ENCODE measurements at regions not wholly inside any gene's neighbourhood (a gene's known extent, or its start where the extent isn't known, plus 50 kb on each side); places are given as distances from the start of the nearest gene placed in this dataset.
"Not testable (repeated sequence)": the region's sequence is repeated elsewhere in the genome, so short reads cannot be mapped to it uniquely, and the experiment has no call there.

DNA sequence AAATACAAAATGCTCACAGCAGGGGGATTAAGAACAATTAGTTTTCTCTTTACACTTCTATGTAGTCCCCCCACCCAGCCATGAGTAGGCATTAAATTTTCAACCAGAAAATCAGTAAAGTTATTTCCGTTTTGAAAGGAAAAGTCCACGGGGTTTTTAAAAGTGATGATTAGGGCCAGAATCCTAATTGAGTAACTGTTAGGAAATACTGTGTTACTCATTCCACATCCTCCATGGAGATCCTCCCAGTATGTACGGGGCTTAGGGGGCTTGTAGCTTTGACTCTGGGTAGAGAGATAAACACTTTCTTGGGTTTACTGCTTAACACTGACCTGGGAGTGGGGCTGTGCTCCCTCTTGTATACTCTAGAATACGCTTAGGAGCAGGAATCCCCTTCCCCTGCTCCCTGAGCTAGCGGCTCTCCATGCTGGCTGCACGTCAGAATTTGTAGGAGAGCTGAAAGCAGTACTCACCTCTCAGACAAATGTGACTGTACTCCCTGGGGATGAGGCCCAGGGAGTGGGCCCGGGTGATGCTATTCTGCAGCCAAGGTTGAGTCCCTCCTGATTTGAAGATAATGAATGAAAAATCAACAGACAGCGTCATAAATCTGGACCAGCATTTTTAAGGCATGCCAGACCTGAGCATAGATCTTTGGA lies 100.5 kb downstream of the SLC4A3 start:
- no peak for DNase-seq

DNA sequence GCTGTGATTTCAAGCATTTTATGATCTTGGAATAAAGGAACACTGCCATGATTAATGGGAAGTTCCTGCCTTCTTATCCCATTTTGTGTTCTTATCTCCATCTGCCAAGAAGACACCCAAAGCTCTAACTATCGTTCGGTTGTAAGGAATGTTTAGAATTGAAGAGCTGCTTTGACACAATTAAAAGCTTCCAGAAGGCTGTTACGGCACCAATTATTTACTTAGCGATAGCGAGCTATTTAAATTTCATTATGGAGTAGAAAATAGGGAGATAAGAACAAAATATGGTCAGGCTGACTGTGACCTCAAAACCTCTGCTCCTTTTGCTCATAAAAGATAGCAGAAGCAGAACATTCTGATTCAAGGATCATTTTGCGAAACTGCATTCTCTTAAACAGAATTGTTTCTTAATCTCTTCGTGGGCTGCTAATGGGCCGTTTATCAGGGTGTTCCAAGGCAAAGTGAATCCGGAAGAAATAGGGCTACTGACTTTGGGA lies 101.6 kb downstream of the SLC4A3 start:
- DNase-seq = no peak

DNA sequence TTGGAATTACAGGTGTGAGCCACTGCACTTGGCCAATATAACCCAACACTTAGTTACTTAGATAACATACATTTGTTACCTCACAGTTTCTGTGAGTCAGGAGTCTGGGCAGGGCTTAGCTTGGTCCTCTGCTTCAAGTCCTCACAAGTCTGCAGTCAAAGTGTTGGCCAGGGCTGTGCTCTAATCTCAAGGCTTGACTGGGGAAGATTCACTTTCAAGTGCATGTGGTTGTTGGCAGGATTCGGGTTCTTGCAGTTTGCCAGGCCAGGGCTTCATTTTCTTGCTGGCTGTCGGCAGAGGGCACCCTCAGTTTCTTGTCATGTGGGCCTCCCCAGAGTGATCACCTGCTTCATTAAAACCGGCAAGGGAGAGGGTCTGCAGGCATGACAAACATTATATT lies 103.7 kb downstream of the SLC4A3 start:
- DNase-seq = no peak

DNA sequence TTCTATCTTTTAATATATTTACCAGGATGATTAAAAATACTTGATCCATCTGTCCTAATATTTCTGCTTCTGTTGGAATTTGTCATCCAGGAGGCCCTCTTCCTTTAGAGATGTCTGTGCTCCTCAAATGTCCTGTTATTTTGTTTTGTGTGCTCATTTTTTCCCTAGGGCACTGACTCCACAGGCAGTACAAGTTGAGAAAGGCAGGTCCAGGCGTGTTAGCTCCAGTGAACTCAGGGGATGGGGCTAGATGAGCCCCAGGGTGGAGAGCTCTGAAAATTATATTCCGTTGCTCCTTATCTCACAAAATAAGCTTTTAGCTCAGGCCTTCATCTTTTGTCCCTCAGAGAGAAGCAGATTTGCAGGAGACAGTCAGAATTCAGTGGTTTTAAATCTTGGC lies 105.7 kb downstream of the SLC4A3 start:
- DNase-seq = no peak

DNA sequence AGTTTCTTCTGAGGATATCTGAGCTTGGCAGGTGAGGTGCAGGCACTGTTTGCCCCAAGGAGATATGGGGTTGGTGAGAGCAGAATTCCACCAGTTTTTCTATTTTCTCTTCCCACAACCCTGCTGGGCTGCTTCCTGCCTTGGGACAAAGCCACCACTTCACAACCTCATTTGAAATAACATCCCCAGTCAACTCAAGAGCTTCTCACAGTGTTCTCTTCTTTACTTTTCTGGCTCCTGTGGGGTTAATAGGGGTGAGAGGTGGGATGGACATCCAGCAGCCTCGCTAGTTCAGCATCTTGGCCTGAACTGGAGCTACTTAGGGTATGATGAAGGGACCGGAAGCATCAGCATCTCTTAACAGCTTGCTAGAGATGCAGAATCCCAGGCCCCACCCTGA lies 106.3 kb downstream of the SLC4A3 start:
- no peak for DNase-seq

DNA sequence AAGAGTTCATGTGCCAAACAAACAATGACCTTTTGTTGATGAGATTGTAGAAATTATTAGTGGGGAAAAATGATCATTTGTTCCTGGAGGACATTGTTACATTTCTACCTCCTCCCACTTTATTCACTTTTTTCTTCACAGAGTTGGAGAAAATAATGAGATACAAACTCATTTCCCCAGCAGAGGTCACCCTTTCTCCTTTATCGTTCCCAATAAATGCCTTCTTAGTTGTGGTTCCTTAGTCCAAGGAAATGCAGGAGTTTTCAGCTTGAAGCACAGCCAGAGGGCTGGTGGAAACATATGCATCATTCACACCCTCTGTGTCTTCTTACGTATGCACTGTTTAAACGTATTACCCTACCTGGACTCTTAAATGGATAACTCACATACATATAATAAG lies 108.8 kb downstream of the SLC4A3 start:
- no peak for DNase-seq

DNA sequence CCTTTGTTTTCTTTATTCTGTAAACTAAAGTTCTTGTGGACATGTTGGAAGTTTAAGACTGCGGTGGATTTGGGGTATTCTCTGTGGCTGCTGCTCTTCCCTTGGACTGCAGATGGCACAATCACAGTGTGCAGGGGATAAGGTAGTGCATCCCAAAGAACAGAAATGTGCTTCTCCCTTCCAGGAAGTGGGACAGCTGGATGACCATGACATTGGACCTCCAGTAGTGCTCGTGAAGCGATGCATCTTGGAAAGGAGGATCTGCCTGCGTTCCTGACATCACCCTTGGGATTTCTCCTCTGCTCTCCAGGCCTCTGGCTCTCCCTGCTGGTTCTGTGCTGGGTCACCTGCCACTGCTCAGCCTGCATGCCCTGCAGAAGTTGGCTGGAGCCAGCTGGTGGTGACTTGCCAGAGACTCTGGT lies 109.9 kb downstream of the SLC4A3 start:
- no peak for DNase-seq

DNA sequence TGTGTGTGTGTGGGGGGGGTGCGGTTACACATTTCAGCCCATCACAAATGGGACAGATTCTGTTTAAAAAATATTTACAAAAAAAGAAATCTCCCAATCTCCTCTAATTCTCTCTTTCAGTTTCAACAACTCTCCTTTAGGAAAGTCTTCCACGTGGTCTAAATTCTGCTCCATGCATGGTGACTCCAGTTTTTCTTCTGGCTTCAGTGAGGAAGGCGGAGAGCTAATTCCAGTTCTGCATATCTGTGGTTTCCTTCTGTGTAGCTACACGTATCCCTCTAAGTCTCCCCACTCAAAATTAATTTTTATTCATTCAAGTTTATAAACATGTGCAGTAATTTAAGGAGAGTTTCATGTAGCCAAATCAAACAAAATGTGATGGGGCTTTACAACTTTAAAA lies 111.6 kb downstream of the SLC4A3 start:
- DNase-seq = no peak

DNA sequence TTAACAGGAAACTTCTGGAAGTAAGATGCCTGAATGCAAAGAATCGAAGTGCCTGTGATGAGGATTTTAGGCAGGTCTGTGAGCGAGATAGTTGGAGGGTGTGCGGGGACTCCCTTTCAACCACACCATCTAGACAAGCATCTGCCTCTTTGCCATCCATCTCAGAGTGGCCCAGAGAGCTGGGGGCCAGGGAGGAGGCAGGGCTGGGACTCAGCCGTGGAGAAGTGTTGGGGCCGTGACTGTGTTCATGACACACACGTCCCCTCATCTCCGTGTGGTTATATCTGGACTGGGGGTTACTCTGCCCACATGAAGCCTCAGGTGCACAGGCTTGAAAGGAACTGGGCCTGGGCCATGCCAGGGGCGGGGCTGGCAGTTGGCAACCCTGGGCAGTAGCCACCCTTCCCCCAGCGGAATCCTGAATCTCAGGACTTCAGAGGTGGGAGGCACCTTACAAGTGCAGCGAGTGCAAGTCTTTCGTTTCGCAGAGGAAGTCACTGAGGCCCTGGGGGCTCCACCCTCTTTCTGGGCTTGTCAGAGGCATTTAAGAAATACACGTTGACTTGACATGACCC lies 112.5 kb downstream of the SLC4A3 start:
- no peak for DNase-seq

DNA sequence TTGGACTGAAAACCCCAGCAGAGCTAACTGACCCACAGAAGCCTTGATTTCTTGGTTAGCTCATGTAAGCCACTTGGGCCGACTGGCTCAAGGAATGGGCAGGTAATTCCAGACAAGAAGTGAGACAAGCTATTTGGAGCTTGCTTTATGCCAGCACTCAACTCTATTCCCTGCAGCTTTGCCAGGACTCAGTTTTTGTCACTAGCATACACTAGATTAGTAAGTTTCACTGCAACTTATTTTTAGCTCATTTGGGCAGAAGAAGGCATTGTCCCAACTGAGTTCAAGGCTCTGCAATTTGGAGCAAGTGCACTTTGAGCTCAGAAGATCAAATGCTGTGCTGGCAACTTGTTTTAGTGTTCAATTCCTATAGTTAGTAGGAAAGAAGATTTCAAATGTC lies 116.1 kb downstream of the SLC4A3 start:
- DNase-seq = no peak

DNA sequence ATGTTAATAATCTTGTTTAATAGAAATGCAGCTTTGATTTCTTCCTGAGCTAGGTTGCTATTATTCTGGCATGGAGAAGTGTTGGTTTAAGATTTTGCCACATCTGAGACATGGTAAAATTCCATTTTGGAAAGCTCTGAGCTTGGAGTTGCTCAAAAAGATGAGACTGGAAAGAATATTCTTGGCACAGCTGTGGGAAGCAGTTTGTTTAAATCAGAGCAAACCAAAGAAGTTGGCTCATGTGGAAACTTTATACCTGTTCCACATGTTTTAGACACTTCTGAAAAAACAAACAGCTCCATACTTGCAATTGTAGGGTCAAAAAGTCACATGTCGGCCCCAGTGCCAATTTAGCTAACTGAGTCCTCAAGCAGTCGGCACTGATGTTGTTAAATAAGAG lies 116.6 kb downstream of the SLC4A3 start:
- DNase-seq = no peak

DNA sequence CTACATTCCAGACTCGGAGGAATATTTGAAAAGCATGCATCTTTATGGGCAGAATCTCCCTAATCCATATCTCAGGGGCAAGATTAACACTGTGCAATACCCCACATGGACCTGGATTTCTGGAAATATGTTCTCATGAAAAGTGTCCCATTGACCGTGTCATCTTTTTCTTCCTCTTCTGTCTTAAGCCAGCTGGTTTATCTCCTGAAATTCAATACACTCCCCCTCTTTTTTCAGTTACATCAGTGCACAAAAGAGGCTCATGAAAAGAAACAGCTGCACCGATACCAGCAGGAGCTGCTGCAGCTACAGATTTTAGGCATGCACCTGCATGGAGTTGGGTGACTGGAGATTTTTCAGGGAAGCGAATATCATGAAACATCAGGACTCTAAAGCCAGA lies 117.2 kb downstream of the SLC4A3 start:
- DNase-seq = no peak

DNA sequence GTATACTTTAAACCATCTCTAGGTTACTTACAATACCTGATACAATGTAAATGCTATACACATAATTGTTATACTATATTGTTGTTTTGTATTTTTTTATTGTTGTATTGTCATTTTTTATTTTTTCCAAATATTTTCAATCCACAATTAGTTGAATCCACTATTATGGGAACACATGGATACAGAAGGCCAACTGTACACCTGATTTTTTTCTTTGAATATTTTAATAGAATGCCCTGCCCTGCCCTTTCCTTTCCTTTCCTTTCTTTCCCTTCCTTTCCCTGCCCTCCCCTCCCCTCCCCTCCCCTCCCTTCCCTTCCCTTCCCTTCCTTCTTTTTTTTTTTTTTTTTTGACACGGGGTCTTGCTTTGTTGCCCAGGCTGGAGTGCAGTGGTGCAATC lies 120.2 kb downstream of the SLC4A3 start:
- no peak for DNase-seq

DNA sequence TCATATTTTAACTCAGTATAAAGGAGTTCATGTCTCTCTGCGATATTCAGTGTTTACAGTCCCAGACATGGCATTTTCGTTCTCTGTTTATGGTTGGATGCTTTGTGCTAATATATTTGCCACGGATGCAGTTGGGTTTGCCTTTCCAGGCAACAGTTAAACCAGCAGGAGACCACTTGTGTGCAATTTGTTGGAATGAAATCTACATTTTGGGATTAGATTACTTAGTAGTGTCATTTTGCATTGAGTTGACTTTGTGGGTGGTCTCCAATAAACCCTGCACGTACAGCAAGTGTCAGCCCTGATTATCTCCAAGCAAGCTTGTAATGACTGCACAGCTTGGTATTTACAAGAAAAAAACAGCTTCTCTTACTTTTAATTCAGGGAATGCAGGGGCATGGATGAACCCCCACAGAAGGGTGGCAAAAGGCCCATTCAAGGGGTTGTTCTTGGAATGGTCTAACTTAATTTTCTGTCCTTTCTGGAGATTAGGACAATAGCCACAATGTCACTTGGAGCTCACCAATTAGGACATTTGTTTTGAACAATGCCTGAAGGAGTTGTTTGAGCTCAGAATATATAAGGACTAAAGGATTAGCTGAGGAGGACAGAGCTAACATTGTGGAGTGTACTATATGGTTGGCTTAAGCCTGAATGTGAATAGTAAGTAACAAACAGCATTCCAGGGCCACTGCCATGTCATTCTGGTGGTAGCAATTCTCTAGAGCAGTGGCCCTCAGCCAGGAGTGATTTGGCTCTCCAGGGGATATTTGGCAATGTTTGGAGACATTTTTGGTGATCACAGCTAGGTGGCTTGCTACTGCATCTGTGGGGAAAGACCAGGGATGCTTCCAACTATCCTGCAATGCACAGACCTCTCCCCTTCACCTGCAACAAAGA lies 121.5 kb downstream of the SLC4A3 start:
- no peak for DNase-seq

DNA sequence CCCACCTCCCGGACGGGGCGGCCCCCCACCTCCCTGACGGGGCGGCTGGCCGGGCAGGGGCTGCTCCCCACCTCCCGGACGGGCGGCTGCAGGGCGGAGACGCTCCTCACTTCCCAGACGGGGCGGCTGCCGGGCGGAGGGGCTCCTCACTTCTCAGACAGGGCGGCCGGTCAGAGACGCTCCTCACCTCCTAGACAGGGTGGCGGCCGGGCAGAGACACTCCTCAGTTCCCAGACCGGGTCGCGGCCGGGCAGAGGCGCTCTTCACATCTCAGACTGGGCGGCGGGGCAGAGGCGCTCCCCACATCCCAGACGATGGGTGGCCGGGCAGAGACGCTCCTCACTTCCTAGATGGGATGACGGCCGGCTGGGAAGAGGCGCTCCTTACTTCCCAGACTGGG lies 123.7 kb downstream of the SLC4A3 start:
- not testable (repeated sequence) for DNase-seq

DNA sequence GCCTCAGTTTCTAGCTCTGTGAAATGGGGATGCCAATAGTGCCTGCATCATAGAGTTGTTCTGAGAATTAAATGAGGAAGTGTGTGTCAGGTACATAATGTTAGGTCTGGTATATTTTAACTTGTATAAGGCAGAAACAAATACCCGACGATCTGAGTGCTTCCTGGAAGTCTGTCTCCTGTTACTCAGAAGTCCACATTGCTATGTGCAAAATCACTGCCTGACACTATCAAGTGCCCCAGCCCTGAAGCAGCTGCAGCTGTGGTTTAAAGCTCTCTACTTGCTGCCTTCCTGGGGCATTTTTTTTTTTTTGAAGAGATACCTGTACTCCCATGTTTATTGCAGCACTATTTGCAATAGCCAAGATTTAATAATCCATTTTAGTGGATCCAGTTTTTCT lies 125.3 kb downstream of the SLC4A3 start:
- no peak for DNase-seq

DNA sequence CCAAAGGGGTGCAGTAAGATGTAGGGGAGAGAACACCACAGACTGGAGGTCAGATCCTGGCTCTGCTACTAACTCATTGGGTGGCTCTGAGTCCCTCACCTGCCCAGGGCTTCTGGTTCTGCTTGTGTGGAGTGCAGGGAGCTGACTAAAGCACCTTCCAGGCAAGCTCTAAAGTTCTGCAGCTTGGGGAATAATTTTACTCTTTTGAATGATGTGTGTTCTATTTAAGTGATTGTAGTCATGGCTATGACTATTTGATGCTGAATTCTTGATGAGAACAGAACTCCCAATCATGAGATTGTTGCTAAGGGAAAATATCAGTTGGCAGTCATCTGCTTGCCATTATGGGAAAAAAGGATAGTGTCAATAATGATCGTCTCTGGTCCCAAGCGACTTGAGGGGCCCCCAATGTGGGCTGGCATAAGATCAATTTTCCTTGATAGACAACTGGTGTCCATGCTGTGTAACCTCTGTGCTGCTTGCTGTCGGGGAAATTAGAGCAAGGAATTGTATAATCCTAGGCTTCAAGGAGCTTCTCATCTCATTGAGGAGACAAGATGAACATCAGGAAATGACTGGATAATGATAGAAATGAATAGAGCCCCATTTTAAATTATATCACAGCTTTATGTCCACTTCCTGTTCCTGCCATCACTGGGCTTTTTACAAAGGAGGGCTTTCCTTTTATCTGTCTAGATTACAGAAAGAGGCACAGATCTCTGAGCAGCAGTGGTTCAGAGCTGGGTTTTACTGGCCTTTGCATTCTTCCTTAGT lies 131.7 kb downstream of the SLC4A3 start:
- DNase-seq = no peak

DNA sequence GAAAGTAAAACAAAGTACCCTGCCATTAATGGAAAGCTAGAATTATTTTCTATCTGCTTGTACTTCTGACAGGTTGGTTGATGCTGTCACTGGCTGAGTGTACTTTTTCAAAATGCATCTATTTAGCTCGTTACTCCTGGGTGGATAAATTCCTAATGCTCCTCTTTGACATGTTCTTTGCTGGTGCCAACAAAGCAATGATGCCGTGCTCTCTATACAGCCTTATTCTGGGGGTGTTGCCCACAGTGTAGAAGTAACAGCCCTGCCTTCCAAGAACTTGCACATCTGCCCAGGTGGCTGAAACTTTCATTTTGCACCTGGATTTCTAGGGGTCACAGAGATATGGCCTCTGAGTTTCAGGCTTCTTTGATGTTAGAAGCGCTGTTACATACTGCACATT lies 132.4 kb downstream of the SLC4A3 start:
- DNase-seq = no peak

DNA sequence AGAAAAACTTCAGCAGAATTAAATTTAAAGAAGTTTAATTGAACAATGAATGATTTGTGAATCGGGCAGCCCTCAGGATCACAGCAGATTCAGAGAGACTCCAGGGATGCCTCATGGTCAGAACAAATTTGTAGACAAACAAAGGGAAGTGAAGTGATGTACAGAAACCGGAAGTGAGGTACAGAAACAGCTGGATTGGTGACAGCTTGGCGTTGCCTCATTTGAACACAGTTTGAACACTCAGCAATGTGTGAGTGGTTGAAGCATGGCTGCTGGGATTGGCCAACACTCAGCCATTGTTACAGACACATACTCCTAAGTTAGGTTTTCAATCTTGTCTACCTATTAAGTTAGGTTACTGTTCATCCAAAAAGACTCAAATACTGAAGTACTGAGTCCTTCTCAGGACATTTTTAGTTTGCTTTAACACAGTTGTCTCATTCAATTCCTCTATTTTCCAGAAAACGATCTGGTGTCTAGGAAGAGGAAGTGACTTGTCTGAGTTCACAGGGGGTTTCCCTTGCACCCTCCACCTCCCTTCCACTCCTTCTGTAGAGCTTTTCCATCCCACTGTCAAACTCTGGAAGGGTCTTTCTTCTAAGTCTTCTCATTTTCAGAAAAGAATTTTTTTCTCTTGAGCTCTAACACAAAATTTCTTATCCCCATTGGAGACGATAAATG lies 137.9 kb downstream of the SLC4A3 start:
- no peak for DNase-seq

DNA sequence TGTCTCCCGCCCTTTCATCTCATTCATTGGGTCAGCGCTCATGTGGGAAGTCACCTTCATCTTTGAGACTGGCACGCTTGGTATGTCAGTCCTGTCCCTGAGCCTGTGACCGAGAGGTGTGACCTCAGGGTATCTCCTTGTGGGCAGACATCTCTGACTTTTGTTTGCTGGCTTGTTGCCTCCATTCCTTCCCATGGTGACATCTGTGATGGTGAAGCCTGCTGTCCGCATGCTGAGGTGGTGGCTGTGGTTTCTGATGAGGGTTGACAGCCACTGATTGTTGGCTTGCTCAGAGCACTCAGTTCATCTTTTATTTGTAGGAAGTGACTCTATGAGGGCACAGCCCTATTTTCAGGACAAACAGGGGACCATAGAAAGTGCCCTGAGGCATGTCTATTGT lies 139.2 kb downstream of the SLC4A3 start:
- no peak for DNase-seq

DNA sequence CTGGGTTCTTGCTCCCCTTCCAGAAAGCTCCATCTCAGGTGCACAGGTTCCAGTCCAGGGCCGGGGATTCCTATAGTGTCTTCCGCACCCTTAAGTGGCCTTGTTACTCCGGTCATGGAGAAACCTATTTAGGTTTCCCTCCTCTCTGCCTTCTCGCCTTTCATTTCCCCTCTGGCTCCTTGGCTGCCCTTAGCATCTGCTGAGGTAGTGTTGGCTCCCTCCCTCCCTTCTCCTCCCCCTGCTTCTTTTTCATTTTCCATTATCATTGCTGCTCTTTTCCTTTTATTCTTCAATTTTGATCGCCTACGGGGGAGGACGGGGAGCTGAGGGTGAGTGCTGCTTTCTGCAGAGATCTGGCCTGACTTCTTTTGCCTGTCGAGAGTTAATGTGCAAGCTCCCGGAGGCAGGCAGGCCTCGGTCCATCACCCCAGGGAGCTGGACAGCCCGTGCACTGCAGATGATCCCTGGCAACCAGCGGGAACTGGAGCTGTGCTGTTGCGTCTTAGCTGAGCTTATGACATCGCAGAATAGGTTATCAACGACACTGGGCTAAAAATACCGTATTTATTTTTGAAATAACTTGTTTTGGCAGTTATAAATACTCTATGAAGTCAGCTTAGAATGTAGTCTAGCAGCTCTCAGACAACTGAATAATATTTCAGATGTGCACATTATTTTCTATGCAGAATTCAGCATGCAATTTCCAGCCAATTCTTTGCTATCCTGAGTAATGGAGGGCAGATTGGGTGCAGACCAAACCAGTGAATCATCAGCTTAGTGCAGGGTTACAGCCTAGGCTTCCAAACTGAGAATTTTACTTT lies 141.9 kb downstream of the SLC4A3 start:
- DNase-seq = no peak

All from activated CD4-positive, alpha-beta T cell treated with anti-CD3 and anti-CD28 coated beads for 1 hour (primary cell).